HCT116 (cell line): ENCODE measurements at regions not wholly inside any gene's neighbourhood (a gene's known extent, or its start where the extent isn't known, plus 50 kb on each side); places are given as distances from the start of the nearest gene placed in this dataset.

Experiments
- ATAC-seq: fragments of 200-7000 bp; cut with Tn5 transposase; 2 replicates; pipeline ENCODE4 v1.9.1; 2020; ENCODE audit warnings: mild to moderate bottlenecking, moderate library complexity
- BruUV-seq: library from RNA; stranded (reverse); fragments of 400-500 nt; replicated peaks from 2 replicates; lab custom pipeline; 2021; lab: Mats Ljungman, UMichigan
- CTCF ChIA-PET: fragments of 300-600 bp; sonication (Branson Sonifier 250); formaldehyde crosslinking; loops from one replicate; lab custom pipeline; 2021; ENCODE audit warnings: antibody characterized with exemption; lab: Charles Lee
- POLR2A ChIA-PET: fragments of 300-600, 350-600 bp; sonication (Branson Sonifier 250); formaldehyde crosslinking; loops from one replicate; lab custom pipeline; 2021; ENCODE audit warnings: antibody characterized with exemption; lab: Charles Lee
- RAD21 ChIA-PET, 2 experiments: fragments of 300-600 bp; sonication (Branson Sonifier 250); formaldehyde crosslinking; loops; one replicate each; lab custom pipeline; 2023; ENCODE audit warnings: low total read pairs in 2 of 2; ENCODE audit not compliant: uncharacterized antibody in 2 of 2, unreplicated experiment in 2 of 2, low non-redundant PET in 1 of 2; lab: Charles Lee
- DNase-seq: peaks from one replicate; pipeline ENCODE4 v3.0.0-alpha.2; 2010; ENCODE audit warnings: low read depth, low spot score
- H2AFZ ChIP-seq: fragments of 200-600 bp; shearing (Covaris generic), sonication (generic); 2 replicates; pipeline ENCODE4 v1.6.1; 2017; ENCODE audit warnings: low read depth, mixed run types, mixed read lengths, antibody characterized with exemption, low read length; ENCODE audit not compliant: poor library complexity, severe bottlenecking
- H3K27ac ChIP-seq: 2 replicates; pipeline ENCODE4 v1.5.1; 2012; ENCODE audit warnings: low read depth, low read length
- H3K27me3 ChIP-seq: fragments of 200-600 bp; sonication (generic); 2 replicates; pipeline ENCODE4 v1.6.1; 2016; ENCODE audit warnings: mixed run types, low read length, mixed read lengths; ENCODE audit not compliant: insufficient read depth
- H3K36me3 ChIP-seq, 2 experiments: fragments of 200-500 bp in 1 of 2; fragments of 200-600 bp in 1 of 2; sonication (Bioruptor generic) in 1 of 2; sonication (generic) in 1 of 2; 2 replicates each; pipeline versions ENCODE4 v1.5.1 to v1.6.1; 2014 to 2016; ENCODE audit warnings: low read length in 2 of 2, inconsistent platforms in 1 of 2, mixed read lengths in 1 of 2, mixed run types in 1 of 2; ENCODE audit not compliant: insufficient read depth in 2 of 2, control insufficient read depth in 1 of 2
- H3K4me1 ChIP-seq, 2 experiments: fragments of 200-600 bp in 1 of 2; sonication (generic) in 1 of 2; 2 replicates each; pipeline versions ENCODE4 v1.5.1 to v1.6.1; 2012 to 2017; ENCODE audit warnings: low read length in 2 of 2, inconsistent platforms in 1 of 2, mild to moderate bottlenecking in 1 of 2, mixed read lengths in 1 of 2, mixed run types in 1 of 2, moderate library complexity in 1 of 2; ENCODE audit not compliant: insufficient read depth in 2 of 2, control insufficient read depth in 1 of 2
- H3K4me2 ChIP-seq: fragments of 200-600 bp; sonication (generic); 2 replicates; pipeline ENCODE4 v1.6.1; 2017; ENCODE audit warnings: mixed run types, low read length, mixed read lengths
- H3K4me3 ChIP-seq, 2 experiments: fragments of 200-600 bp in 1 of 2; sonication (generic) in 1 of 2; replicated peaks in 1 of 2; 2 replicates each; pipeline ENCODE4 v1.5.1; 2011 to 2016; ENCODE audit warnings: low read length in 2 of 2, control low read depth in 1 of 2, low read depth in 1 of 2, mild to moderate bottlenecking in 1 of 2, mixed read lengths in 1 of 2, mixed run types in 1 of 2
- H3K79me2 ChIP-seq: fragments of 200-600 bp; sonication (generic); 2 replicates; pipeline ENCODE4 v1.6.1; 2017; ENCODE audit warnings: mild to moderate bottlenecking, mixed run types, low read length, moderate library complexity, mixed read lengths; ENCODE audit not compliant: insufficient read depth
- H3K9ac ChIP-seq: fragments of 200-600 bp; sonication (generic); 2 replicates; pipeline ENCODE4 v1.6.1; 2016; ENCODE audit warnings: low read length, mixed read lengths
- H3K9me2 ChIP-seq: fragments of 200-600 bp; sonication (generic), shearing (Covaris generic); 2 replicates; pipeline ENCODE4 v1.6.1; 2017; ENCODE audit warnings: mixed run types, mild to moderate bottlenecking, moderate library complexity; ENCODE audit not compliant: insufficient read depth
- H3K9me3 ChIP-seq, 2 experiments: fragments of 200-500 bp in 1 of 2; fragments of 200-600 bp in 1 of 2; sonication (Bioruptor generic) in 1 of 2; sonication (generic) in 1 of 2; 2 replicates each; pipeline ENCODE4 v1.6.1; 2014 to 2017; ENCODE audit warnings: low read length in 2 of 2, mixed read lengths in 2 of 2, inconsistent platforms in 1 of 2, low read depth in 1 of 2, mild to moderate bottlenecking in 1 of 2, mixed run types in 1 of 2, moderate library complexity in 1 of 2; ENCODE audit not compliant: control insufficient read depth in 1 of 2, insufficient read depth in 1 of 2
- H4K20me1 ChIP-seq: fragments of 200-600 bp; sonication (generic), shearing (Covaris generic); 2 replicates; pipeline ENCODE4 v1.6.1; 2017; ENCODE audit warnings: mixed run types, mild to moderate bottlenecking, moderate library complexity; ENCODE audit not compliant: insufficient read depth
- EGR1 ChIP-seq: IDR thresholded peaks from 2 replicates; pipeline ENCODE4 v1.6.1; 2012; ENCODE audit warnings: low read depth
- JUND ChIP-seq: IDR thresholded peaks from 2 replicates; pipeline ENCODE4 v1.6.1; 2012
- SRF ChIP-seq: IDR thresholded peaks from 2 replicates; pipeline ENCODE4 v1.6.1; 2012; ENCODE audit warnings: low read depth
- TCF7L2 ChIP-seq: IDR thresholded peaks from 2 replicates; pipeline ENCODE4 v1.7.0; 2011; ENCODE audit warnings: borderline replicate concordance, inconsistent platforms; ENCODE audit not compliant: insufficient read depth, insufficient read length; ENCODE audit errors: extremely low read depth
- intact Hi-C: fragments of 100-400 bp; cut with micrococcal nuclease; formaldehyde crosslinking; loops from 2 replicates; pipeline ENCODE4 v1.10.0; 2022
- TF ChIP-seq, protein P1 (sequence below): IDR thresholded peaks from 2 replicates; pipeline ENCODE4 v1.6.1; 2012; ENCODE audit warnings: low read depth
- TF ChIP-seq, protein P2 (sequence below), 3 experiments: fragments of 200-600 bp in 1 of 3; sonication (generic) in 1 of 3; IDR thresholded peaks in 2 of 3; conservative IDR thresholded peaks in 1 of 3; 2 replicates each; pipeline ENCODE4 v1.5.1; 2012 to 2017; ENCODE audit warnings: low read depth in 2 of 3, low read length in 2 of 3, antibody characterized with exemption in 1 of 3, borderline replicate concordance in 1 of 3, control low read depth in 1 of 3, mild to moderate bottlenecking in 1 of 3, mixed read lengths in 1 of 3, mixed run types in 1 of 3, moderate library complexity in 1 of 3; ENCODE audit not compliant: insufficient read depth in 1 of 3

DNA sequence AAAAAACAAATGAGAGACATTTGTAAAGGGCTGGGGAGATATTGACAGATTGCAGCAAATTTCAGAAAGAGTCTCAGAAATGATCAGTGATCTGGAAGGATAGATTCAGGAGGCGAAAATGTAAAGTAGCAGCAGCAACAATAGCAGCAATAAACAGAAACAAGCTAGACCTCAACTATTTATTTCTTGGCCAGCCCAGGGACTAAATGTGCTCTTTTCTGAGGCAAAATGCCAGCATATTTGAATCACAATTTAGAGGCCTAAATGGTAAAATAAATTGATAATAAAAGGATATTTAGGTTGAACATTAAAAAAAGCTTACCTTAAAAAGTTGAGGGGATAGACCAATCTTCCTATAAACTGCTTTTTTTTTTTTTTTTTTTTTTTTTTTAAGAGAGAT lies 134.6 kb upstream of the ITGB1 start:
- H3K36me3 ChIP-seq = no peaks in the 10 kb centered on the region
- CTCF ChIA-PET = no interaction called here
- no peaks in the 10 kb centered on the region for H3K27me3 ChIP-seq
- ATAC-seq (no peak), DNase-seq (no peak)
- H2AFZ ChIP-seq = no peak overlapping the region
- no peak overlapping the region for H3K27ac ChIP-seq
- H3K4me2 ChIP-seq = no peak overlapping the region
- TF ChIP-seq, protein P1, sequence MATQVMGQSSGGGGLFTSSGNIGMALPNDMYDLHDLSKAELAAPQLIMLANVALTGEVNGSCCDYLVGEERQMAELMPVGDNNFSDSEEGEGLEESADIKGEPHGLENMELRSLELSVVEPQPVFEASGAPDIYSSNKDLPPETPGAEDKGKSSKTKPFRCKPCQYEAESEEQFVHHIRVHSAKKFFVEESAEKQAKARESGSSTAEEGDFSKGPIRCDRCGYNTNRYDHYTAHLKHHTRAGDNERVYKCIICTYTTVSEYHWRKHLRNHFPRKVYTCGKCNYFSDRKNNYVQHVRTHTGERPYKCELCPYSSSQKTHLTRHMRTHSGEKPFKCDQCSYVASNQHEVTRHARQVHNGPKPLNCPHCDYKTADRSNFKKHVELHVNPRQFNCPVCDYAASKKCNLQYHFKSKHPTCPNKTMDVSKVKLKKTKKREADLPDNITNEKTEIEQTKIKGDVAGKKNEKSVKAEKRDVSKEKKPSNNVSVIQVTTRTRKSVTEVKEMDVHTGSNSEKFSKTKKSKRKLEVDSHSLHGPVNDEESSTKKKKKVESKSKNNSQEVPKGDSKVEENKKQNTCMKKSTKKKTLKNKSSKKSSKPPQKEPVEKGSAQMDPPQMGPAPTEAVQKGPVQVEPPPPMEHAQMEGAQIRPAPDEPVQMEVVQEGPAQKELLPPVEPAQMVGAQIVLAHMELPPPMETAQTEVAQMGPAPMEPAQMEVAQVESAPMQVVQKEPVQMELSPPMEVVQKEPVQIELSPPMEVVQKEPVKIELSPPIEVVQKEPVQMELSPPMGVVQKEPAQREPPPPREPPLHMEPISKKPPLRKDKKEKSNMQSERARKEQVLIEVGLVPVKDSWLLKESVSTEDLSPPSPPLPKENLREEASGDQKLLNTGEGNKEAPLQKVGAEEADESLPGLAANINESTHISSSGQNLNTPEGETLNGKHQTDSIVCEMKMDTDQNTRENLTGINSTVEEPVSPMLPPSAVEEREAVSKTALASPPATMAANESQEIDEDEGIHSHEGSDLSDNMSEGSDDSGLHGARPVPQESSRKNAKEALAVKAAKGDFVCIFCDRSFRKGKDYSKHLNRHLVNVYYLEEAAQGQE = no peak
- TF ChIP-seq JUND = no peak
- no peak for TF ChIP-seq EGR1
- no peak for TF ChIP-seq SRF
- no peak for TF ChIP-seq TCF7L2
- TF ChIP-seq, protein P2, sequence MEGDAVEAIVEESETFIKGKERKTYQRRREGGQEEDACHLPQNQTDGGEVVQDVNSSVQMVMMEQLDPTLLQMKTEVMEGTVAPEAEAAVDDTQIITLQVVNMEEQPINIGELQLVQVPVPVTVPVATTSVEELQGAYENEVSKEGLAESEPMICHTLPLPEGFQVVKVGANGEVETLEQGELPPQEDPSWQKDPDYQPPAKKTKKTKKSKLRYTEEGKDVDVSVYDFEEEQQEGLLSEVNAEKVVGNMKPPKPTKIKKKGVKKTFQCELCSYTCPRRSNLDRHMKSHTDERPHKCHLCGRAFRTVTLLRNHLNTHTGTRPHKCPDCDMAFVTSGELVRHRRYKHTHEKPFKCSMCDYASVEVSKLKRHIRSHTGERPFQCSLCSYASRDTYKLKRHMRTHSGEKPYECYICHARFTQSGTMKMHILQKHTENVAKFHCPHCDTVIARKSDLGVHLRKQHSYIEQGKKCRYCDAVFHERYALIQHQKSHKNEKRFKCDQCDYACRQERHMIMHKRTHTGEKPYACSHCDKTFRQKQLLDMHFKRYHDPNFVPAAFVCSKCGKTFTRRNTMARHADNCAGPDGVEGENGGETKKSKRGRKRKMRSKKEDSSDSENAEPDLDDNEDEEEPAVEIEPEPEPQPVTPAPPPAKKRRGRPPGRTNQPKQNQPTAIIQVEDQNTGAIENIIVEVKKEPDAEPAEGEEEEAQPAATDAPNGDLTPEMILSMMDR (IDR thresholded peaks at IDR 0.05 in 2 of 3, conservative IDR thresholded peaks at IDR 0.05 in 1 of 3; ENCODE audit: borderline replicate concordance in 1 of 3, insufficient read depth in 1 of 3, low read depth in 2 of 3, low read length in 2 of 3) = no peak
- intact Hi-C loops = no loop called here
- H4K20me1 ChIP-seq = no peaks in the 10 kb centered on the region
- H3K9me3 ChIP-seq = no peaks in the 10 kb centered on the region
- no peak overlapping the region for H3K4me3 ChIP-seq
- no TSS peak for BruUV-seq
- H3K79me2 ChIP-seq = no peaks in the 10 kb centered on the region
- no peaks in the 10 kb centered on the region for H3K9me2 ChIP-seq
- POLR2A ChIA-PET = no interaction called here
- H3K4me1 ChIP-seq = no peaks in the 10 kb centered on the region
- RAD21 ChIA-PET = no interaction called here
- H3K9ac ChIP-seq = no peak overlapping the region
